PC-9 (cell line): ENCODE measurements at regions not wholly inside any gene's neighbourhood (a gene's known extent, or its start where the extent isn't known, plus 50 kb on each side); places are given as distances from the start of the nearest gene placed in this dataset.

Source experiments
- BruUV-seq: library from RNA; stranded (reverse); fragments of 400-500 nt; replicated peaks from 2 replicates; lab custom pipeline; 2021; lab: Mats Ljungman, UMichigan
- CTCF ChIA-PET: fragments of 300-600 bp; sonication (Branson Sonifier 250); formaldehyde crosslinking; loops from one replicate; lab custom pipeline; 2022; ENCODE audit warnings: antibody characterized with exemption; lab: Charles Lee
- POLR2A ChIA-PET: fragments of 300-600 bp; sonication (Branson Sonifier 250); formaldehyde crosslinking; loops from one replicate; lab custom pipeline; 2022; ENCODE audit warnings: antibody characterized with exemption; ENCODE audit not compliant: unreplicated experiment; lab: Charles Lee
- DNase-seq, 2 experiments: peaks; one replicate each; pipeline versions ENCODE4 v3.0.0 to v3.0.0-alpha.2; 2015 to 2022; ENCODE audit warnings: mixed read lengths in 1 of 2
- H2AFZ ChIP-seq: fragments of 200-600 bp; sonication (generic); 2 replicates; pipeline ENCODE4 v1.8.1; 2017; ENCODE audit warnings: antibody characterized with exemption
- H3F3A ChIP-seq: fragments of 200-600 bp; sonication (generic); 2 replicates; pipeline ENCODE4 v1.8.1; 2017; ENCODE audit warnings: antibody characterized with exemption, mild to moderate bottlenecking, low read depth; ENCODE audit not compliant: insufficient read depth
- H3K27ac ChIP-seq: fragments of 200-600 bp; sonication (generic); 2 replicates; pipeline ENCODE4 v1.6.1; 2016; ENCODE audit warnings: mixed run types
- H3K27me3 ChIP-seq: fragments of 200-600 bp; sonication (generic); 2 replicates; pipeline ENCODE4 v1.6.1; 2016; ENCODE audit warnings: low read depth, mixed run types; ENCODE audit not compliant: insufficient read depth
- H3K36me3 ChIP-seq: fragments of 200-600 bp; sonication (generic); 2 replicates; pipeline ENCODE4 v1.6.1; 2016; ENCODE audit warnings: low read depth, mixed run types
- H3K4me1 ChIP-seq: fragments of 200-600 bp; sonication (generic); replicated peaks from 2 replicates; pipeline ENCODE4 v1.6.1; 2016; ENCODE audit warnings: mixed run types; ENCODE audit not compliant: insufficient read depth
- H3K4me2 ChIP-seq: fragments of 200-600 bp; sonication (generic); 2 replicates; pipeline ENCODE4 v1.6.1; 2017; ENCODE audit warnings: mixed run types
- H3K4me3 ChIP-seq: fragments of 200-600 bp; sonication (generic); 2 replicates; pipeline ENCODE4 v1.6.1; 2016; ENCODE audit warnings: mixed run types
- H3K79me2 ChIP-seq: fragments of 200-600 bp; sonication (generic); 2 replicates; pipeline ENCODE4 v1.6.1; 2017; ENCODE audit warnings: low read depth, mixed run types
- H3K9me2 ChIP-seq: fragments of 200-600 bp; sonication (generic); 2 replicates; pipeline ENCODE4 v1.8.1; 2017; ENCODE audit warnings: mild to moderate bottlenecking; ENCODE audit not compliant: insufficient read depth
- H3K9me3 ChIP-seq: fragments of 200-600 bp; sonication (generic); 2 replicates; pipeline ENCODE4 v1.8.1; 2016; ENCODE audit warnings: low read depth; ENCODE audit not compliant: insufficient read depth
- H4K20me1 ChIP-seq: fragments of 200-600 bp; sonication (generic); 2 replicates; pipeline ENCODE4 v1.8.1; 2017; ENCODE audit not compliant: insufficient read depth
- EZH2 ChIP-seq: fragments of 200-600 bp; sonication (generic); IDR thresholded peaks from 2 replicates; pipeline ENCODE4 v1.8.0; 2017; ENCODE audit warnings: antibody characterized with exemption, low read depth
- intact Hi-C: fragments of 100-400 bp; cut with micrococcal nuclease; formaldehyde crosslinking; loops from one replicate; pipeline ENCODE4 v1.10.0; 2022; ENCODE audit not compliant: unreplicated experiment
- TF ChIP-seq, protein P1 (sequence below): fragments of 200-600 bp; sonication (generic); conservative IDR thresholded peaks from 2 replicates; pipeline ENCODE4 v1.6.1; 2017; ENCODE audit warnings: mixed run types, antibody characterized with exemption, mild to moderate bottlenecking, moderate library complexity

DNA sequence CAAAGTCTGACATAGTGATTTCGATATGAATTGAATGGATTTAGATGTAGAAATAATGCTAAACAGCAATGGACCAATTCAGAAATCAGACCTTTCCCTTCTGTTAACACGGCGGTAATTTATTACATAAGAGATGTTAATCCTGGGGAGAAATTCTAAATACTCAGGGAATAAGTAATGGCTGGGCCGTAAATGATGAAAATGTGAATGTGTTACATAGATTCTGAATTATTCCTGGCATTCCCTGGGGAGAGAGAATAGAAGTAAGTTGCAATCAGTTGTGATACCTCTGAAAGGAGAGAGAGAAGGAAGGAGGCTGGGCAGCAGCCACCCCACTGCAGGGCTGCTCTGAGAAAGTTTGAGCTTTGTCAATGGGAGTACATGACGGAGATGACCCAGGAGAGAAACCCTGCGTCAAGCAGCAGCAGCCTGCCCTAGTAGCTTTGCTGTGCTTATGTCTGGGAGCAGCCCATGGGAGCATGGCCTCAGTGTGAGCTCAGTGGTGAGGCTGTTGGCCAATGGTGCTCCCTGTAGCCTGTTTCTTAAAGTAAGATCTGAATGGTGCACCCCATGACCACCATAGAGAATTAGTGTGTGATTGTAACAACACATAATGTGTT is 420.1 kb downstream of the MTRR start:
- H3K79me2 ChIP-seq, result no peaks in the 10 kb centered on the region
- no peak for DNase-seq
- POLR2A ChIA-PET, result no interaction called here
- no peak overlapping the region for H3K4me3 ChIP-seq
- no peaks in the 10 kb centered on the region for H3K9me2 ChIP-seq
- H3K27me3 ChIP-seq, result peaks cover 3% of the 10 kb centered on the region
- no peaks in the 10 kb centered on the region for H3K4me1 ChIP-seq
- no peak overlapping the region for H3K27ac ChIP-seq
- CTCF ChIA-PET, result no interaction called here
- no peaks in the 10 kb centered on the region for H3F3A ChIP-seq
- intact Hi-C loops, result no loop called here
- no peak overlapping the region for H2AFZ ChIP-seq
- H3K36me3 ChIP-seq, result no peaks in the 10 kb centered on the region
- BruUV-seq, result no TSS peak
- H3K4me2 ChIP-seq, result no peak overlapping the region
- H4K20me1 ChIP-seq, result no peaks in the 10 kb centered on the region
- TF ChIP-seq EZH2, result no peak
- TF ChIP-seq, protein P1, sequence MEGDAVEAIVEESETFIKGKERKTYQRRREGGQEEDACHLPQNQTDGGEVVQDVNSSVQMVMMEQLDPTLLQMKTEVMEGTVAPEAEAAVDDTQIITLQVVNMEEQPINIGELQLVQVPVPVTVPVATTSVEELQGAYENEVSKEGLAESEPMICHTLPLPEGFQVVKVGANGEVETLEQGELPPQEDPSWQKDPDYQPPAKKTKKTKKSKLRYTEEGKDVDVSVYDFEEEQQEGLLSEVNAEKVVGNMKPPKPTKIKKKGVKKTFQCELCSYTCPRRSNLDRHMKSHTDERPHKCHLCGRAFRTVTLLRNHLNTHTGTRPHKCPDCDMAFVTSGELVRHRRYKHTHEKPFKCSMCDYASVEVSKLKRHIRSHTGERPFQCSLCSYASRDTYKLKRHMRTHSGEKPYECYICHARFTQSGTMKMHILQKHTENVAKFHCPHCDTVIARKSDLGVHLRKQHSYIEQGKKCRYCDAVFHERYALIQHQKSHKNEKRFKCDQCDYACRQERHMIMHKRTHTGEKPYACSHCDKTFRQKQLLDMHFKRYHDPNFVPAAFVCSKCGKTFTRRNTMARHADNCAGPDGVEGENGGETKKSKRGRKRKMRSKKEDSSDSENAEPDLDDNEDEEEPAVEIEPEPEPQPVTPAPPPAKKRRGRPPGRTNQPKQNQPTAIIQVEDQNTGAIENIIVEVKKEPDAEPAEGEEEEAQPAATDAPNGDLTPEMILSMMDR, result no peak
- no peaks in the 10 kb centered on the region for H3K9me3 ChIP-seq

DNA sequence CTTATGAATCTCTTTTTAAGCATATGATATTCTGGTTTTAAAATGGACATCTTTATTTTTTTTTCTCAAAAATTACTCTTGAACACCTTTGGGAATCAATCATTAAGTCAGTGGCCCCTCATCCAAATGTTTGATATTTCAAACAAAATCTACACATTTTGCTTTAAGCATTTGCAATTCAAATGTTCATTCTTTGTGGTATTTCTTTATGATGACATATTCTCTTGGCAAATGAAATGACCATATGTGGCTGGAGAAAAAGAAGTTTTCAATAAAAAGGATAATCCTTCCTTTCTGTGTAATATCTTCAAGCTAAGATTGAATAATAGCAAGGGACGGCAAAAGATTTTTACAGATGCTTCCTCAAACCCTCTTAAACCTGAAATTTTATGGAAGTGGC is 420.8 kb downstream of the MTRR start:
- no peaks in the 10 kb centered on the region for H3F3A ChIP-seq
- no peak for DNase-seq
- H4K20me1 ChIP-seq, result no peaks in the 10 kb centered on the region
- no peaks in the 10 kb centered on the region for H3K36me3 ChIP-seq
- no peaks in the 10 kb centered on the region for H3K9me2 ChIP-seq
- POLR2A ChIA-PET, result no interaction called here
- no peaks in the 10 kb centered on the region for H3K4me1 ChIP-seq
- no peaks in the 10 kb centered on the region for H3K79me2 ChIP-seq
- CTCF ChIA-PET, result no interaction called here
- no peak overlapping the region for H3K4me3 ChIP-seq
- intact Hi-C loops, result no loop called here
- H3K4me2 ChIP-seq, result no peak overlapping the region
- H2AFZ ChIP-seq, result no peak overlapping the region
- no TSS peak for BruUV-seq
- no peaks in the 10 kb centered on the region for H3K9me3 ChIP-seq
- H3K27ac ChIP-seq, result no peak overlapping the region
- TF ChIP-seq EZH2, result no peak
- TF ChIP-seq, protein P1, result no peak
- H3K27me3 ChIP-seq, result no peaks in the 10 kb centered on the region; the same call in 1 of the 2 replicates

DNA sequence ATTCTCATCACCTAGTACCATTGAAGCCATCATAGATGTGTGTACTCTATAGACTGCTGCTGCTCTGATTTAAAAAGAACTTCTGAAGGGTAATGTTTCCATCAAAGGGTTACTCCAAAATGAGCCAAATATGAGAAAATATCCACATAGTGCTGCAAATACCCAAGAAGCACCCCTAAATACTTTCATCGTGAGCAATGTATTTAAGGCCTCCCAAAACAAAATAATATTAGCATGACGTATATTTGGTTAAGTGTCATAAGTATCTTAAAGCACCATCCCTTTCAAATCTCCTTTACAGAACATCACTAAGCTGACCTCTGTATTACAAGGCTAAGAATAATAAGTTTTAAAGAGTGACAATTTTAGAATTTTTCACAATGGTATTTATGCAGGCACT is 421.8 kb downstream of the MTRR start:
- ChIA-PET CTCF (no interaction called here), POLR2A (no interaction called here)
- no peak for DNase-seq
- intact Hi-C loops, result no loop called here
- no peak overlapping the region for H3K27ac ChIP-seq
- no peaks in the 10 kb centered on the region for H3K79me2 ChIP-seq
- H3K4me2 ChIP-seq, result no peak overlapping the region
- H3F3A ChIP-seq, result no peaks in the 10 kb centered on the region
- no peaks in the 10 kb centered on the region; the same call in 1 of the 2 replicates for H3K27me3 ChIP-seq
- no TSS peak for BruUV-seq
- H3K9me2 ChIP-seq, result no peaks in the 10 kb centered on the region
- no peaks in the 10 kb centered on the region for H4K20me1 ChIP-seq
- no peak overlapping the region for H3K4me3 ChIP-seq
- H3K36me3 ChIP-seq, result no peaks in the 10 kb centered on the region
- H2AFZ ChIP-seq, result no peak overlapping the region
- TF ChIP-seq EZH2, result no peak
- no peaks in the 10 kb centered on the region for H3K4me1 ChIP-seq
- no peaks in the 10 kb centered on the region for H3K9me3 ChIP-seq

DNA sequence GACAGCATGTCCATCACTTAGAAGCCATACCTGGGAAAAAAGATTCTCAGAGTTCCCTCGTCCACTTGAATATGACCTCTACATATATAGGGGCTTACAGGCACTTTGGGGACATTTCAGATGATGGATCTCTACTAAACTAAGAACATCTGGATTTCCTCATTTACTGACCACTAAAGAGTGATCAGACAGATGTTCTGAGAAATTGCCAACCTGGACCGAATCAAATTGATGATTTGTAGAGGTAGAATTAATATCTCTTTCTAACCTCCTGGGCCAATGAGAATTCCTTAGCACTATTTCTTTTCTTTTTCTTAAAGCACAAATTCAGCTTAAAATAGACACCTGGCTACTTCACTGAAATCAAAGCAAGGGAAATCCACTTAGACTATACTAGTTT is 422.7 kb downstream of the MTRR start:
- Histone ChIP-seq H3K36me3 (no peaks in the 10 kb centered on the region), H3K9me2 (no peaks in the 10 kb centered on the region), H3K4me1 (no peaks in the 10 kb centered on the region), H3K79me2 (no peaks in the 10 kb centered on the region), H3F3A (no peaks in the 10 kb centered on the region), H3K9me3 (no peaks in the 10 kb centered on the region), H3K4me2 (no peak overlapping the region), H3K27me3 (no peaks in the 10 kb centered on the region; the same call in 1 of the 2 replicates), H4K20me1 (no peaks in the 10 kb centered on the region), H3K27ac (no peak overlapping the region), H2AFZ (no peak overlapping the region), H3K4me3 (no peak overlapping the region)
- DNase-seq, result no peak
- no TSS peak for BruUV-seq
- TF ChIP-seq, protein P1, result no peak
- TF ChIP-seq EZH2, result no peak
- ChIA-PET POLR2A (no interaction called here), CTCF (no interaction called here)
- intact Hi-C loops, result no loop called here
